Spleen (tissue), 11 donors: ENCODE measurements at regions not wholly inside any gene's neighbourhood (a gene's known extent, or its start where the extent isn't known, plus 50 kb on each side); places are given as distances from the start of the nearest gene placed in this dataset.

Source experiments
- DNase-seq: peaks from one replicate; pipeline ENCODE4 v3.0.0-alpha.2; 2020
- H3K27ac ChIP-seq, 8 donors: fragments of 200-600 bp; sonication (generic) in 7 of 8; 1 replicate in 4 of 8; 2 replicates in 4 of 8; pipeline versions ENCODE4 v1.5.0 to v1.8.0; 2016 to 2021; ENCODE audit warnings: inconsistent platforms in 4 of 8, mild to moderate bottlenecking in 4 of 8, moderate library complexity in 1 of 8
- H3K27me3 ChIP-seq, 7 donors: fragments of 200-600 bp; sonication (generic) in 6 of 7; replicated peaks in 1 of 7; 1 replicate in 4 of 7; 2 replicates in 3 of 7; pipeline versions ENCODE4 v1.5.0 to v1.8.0; 2016 to 2021; ENCODE audit warnings: inconsistent platforms in 3 of 7, mild to moderate bottlenecking in 1 of 7
- H3K36me3 ChIP-seq, 6 donors: fragments of 200-600 bp; sonication (generic) in 5 of 6; 1 replicate in 4 of 6; 2 replicates in 2 of 6; pipeline versions ENCODE4 v1.5.0 to v1.8.0; 2016 to 2021; ENCODE audit warnings: inconsistent platforms in 2 of 6
- H3K4me1 ChIP-seq, 6 donors: fragments of 200-600 bp; sonication (generic) in 5 of 6; 1 replicate in 3 of 6; 2 replicates in 3 of 6; pipeline versions ENCODE4 v1.5.0 to v1.8.0; 2016 to 2021; ENCODE audit warnings: inconsistent platforms in 3 of 6
- H3K4me3 ChIP-seq, 8 donors: fragments of 200-600 bp; sonication (generic) in 7 of 8; 1 replicate in 4 of 8; 2 replicates in 4 of 8; pipeline versions ENCODE4 v1.5.0 to v1.8.0; 2016 to 2021; ENCODE audit warnings: inconsistent platforms in 4 of 8, mild to moderate bottlenecking in 4 of 8, moderate library complexity in 2 of 8
- H3K9me3 ChIP-seq, 8 donors: fragments of 200-600 bp; sonication (generic) in 7 of 8; 1 replicate in 4 of 8; 2 replicates in 4 of 8; pipeline versions ENCODE4 v1.5.0 to v1.8.0; 2016 to 2021; ENCODE audit warnings: inconsistent platforms in 4 of 8
- CTCF ChIP-seq, 11 experiments: fragments of 200-600 bp in 7 of 11; fragments of 450-650 bp in 4 of 11; sonication (generic) in 4 of 11; IDR thresholded peaks in 8 of 11; conservative IDR thresholded peaks in 3 of 11; 1 replicate in 7 of 11; 2 replicates in 4 of 11; pipeline versions ENCODE4 v1.4.0 to v1.8.0; 2016 to 2021; ENCODE audit warnings: antibody characterized with exemption in 11 of 11, inconsistent platforms in 4 of 11, mild to moderate bottlenecking in 1 of 11
- POLR2A ChIP-seq, 3 donors: fragments of 450-650 bp; IDR thresholded peaks; one replicate each; pipeline ENCODE4 v1.5.1; 2017; ENCODE audit warnings: antibody characterized with exemption in 3 of 3, mild to moderate bottlenecking in 1 of 3
- POLR2AphosphoS5 ChIP-seq, 3 donors: sonication (generic); formaldehyde crosslinking; IDR thresholded peaks; one replicate each; pipeline ENCODE4 v1.5.1; 2017; ENCODE audit warnings: antibody characterized with exemption in 3 of 3
- WGBS, 5 donors: extraction: QIAGEN DNeasy Blood & Tissue Kit in 3 of 5; methylation state at CpG; one replicate each; pipeline versions ENCODE4 v1.1.5 to v1.1.7; 2013 to 2018; 5-methylcytosine and 5-hydroxymethylcytosine counted together
- intact Hi-C: fragments of 100-400 bp; cut with DNase I; formaldehyde crosslinking; loops from one replicate; pipeline ENCODE4 v1.15.0; 2023; ENCODE audit warnings: low total_unique reads
- donor health status: healthy with polysubstance abuse.
- donor health status: DM: no; HTN: no; CAD: no; lungs with moderate emphysema.
- donor health status: DM: no; HTN: no; CAD: no.
- donor health status: Bipolar disorder and iron deficiency.
- donor health status: healthy.
- donor health status: DM: no; HTN: no; CAD: no.
- donor health status: DM: yes; HTN: yes; CAD: no.

DNA sequence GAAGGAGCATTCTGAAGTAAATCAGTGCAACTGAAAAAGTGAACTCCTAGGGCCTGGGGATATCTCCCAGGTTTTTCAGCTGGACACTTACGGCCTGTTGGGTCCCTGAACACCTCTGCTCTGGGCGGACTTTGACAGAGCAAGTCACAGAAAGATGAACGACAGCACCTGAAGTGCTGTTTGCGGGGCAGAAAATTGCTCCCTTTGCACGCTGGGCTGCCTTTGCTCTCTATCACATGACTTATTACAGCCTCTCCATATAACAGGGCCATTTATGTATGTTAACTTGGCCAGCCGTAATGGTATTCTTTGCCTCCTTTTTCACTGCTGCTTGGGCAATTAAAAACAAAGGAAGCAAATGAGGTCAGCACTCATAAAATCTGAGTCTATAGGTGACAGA is 332.9 kb downstream of the BARHL2 start:
- intact Hi-C loops, result no loop called here

GRCh38 chr1:90382161-90382560 is 334.9 kb downstream of the BARHL2 start:
- intact Hi-C loops, result no loop called here
- 83 to 92% (median 90%) methylated on average over 4 of the region's 4 CpGs for WGBS, 5 donors

More for the DNA sequence above, 332.9 kb downstream of the BARHL2 start:
- Histone ChIP-seq H3K4me1 (peaks cover 0 to 3% (median 0%) of the 10 kb centered on the region in 6 donors), H3K27me3 (no peaks in the 10 kb centered on the region), H3K4me3 (no peak overlapping the region), H3K36me3 (no peaks in the 10 kb centered on the region), H3K27ac (no peak overlapping the region), H3K9me3 (no peaks in the 10 kb centered on the region)
- DNase-seq, result no peak
- whole genome bisulfite sequencing, 5 donors, result 77 to 89% (median 81%) methylated on average over 6 of the region's 6 CpGs
- TF ChIP-seq CTCF (IDR thresholded peaks at IDR 0.05 in 8 of 11, conservative IDR thresholded peaks at IDR 0.05 in 3 of 11) (no peak), POLR2AphosphoS5 (IDR thresholded peaks at IDR 0.05) (no peak), POLR2A (IDR thresholded peaks at IDR 0.05) (no peak)

DNA sequence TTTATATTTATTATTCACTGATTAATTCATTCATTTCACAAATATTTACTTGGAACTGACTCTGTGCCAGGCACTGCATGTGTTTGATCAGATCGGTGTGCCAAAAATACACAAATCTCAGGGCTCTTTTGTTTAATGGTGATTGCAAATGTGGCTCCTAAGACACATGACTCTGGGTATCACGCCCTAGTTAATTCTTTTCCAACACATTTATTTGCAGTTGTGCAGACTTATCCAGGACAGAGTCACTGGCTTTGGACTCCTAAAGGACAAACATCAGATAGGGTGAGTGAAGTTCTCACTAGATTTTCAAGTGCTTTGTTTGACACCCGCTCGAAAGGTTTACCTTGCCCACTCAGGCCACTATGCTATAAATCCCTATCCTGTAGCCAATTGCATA is 335.5 kb downstream of the BARHL2 start:
- Histone ChIP-seq H3K27me3 (no peaks in the 10 kb centered on the region), H3K4me3 (no peak overlapping the region), H3K27ac (no peak overlapping the region), H3K4me1 (peaks cover 0 to 3% (median 0%) of the 10 kb centered on the region in 6 donors), H3K36me3 (no peaks in the 10 kb centered on the region), H3K9me3 (no peaks in the 10 kb centered on the region)
- TF ChIP-seq POLR2A (IDR thresholded peaks at IDR 0.05) (no peak), CTCF (IDR thresholded peaks at IDR 0.05 in 8 of 11, conservative IDR thresholded peaks at IDR 0.05 in 3 of 11) (no peak), POLR2AphosphoS5 (IDR thresholded peaks at IDR 0.05) (no peak)
- whole genome bisulfite sequencing, 5 donors, result 84 to 97% (median 94%) methylated on average over 4 of the region's 4 CpGs
- intact Hi-C loops, result no loop called here
- no peak for DNase-seq

More at GRCh38 chr1:90382161-90382560, 334.9 kb downstream of the BARHL2 start:
- TF ChIP-seq POLR2A (IDR thresholded peaks at IDR 0.05), result no peak
- no peak for TF ChIP-seq POLR2AphosphoS5 (IDR thresholded peaks at IDR 0.05)
- no peak for TF ChIP-seq CTCF (IDR thresholded peaks at IDR 0.05 in 8 of 11, conservative IDR thresholded peaks at IDR 0.05 in 3 of 11)
- no peak overlapping the region for H3K27ac ChIP-seq
- no peaks in the 10 kb centered on the region for H3K36me3 ChIP-seq
- DNase-seq, result no peak
- H3K4me1 ChIP-seq, result peaks cover 0 to 3% (median 0%) of the 10 kb centered on the region in 6 donors
- H3K27me3 ChIP-seq, result no peaks in the 10 kb centered on the region
- no peaks in the 10 kb centered on the region for H3K9me3 ChIP-seq
- H3K4me3 ChIP-seq, result no peak overlapping the region

DNA sequence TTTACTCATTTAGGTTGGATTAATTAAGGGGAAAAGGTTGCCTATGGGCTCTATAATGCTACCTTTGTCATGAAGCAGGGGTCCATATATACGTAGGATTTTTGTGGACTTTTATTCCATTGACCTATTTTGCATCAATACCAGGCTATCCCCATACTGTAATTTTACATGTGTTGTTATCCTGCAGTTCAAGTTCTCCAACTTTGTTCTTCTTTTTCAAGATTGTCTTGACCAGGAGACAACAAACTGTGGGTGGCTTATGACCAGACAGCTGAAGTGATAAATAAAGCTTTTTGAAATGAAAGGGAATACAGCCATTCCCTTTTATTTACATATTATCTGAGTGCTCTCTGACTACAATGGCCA is 345.7 kb downstream of the BARHL2 start:
- no peaks in the 10 kb centered on the region for H3K27me3 ChIP-seq
- no peak overlapping the region for H3K27ac ChIP-seq
- H3K9me3 ChIP-seq, result no peaks in the 10 kb centered on the region
- DNase-seq, result no peak
- H3K4me1 ChIP-seq, result no peaks in the 10 kb centered on the region
- 59 to 85% (median 68%) methylated on average over 1 of the region's 1 CpG for WGBS, 5 donors
- intact Hi-C loops, result no loop called here
- no peaks in the 10 kb centered on the region for H3K36me3 ChIP-seq
- TF ChIP-seq POLR2A (IDR thresholded peaks at IDR 0.05), result no peak
- no peak for TF ChIP-seq CTCF (IDR thresholded peaks at IDR 0.05 in 8 of 11, conservative IDR thresholded peaks at IDR 0.05 in 3 of 11)
- TF ChIP-seq POLR2AphosphoS5 (IDR thresholded peaks at IDR 0.05), result no peak
- no peak overlapping the region for H3K4me3 ChIP-seq
